HG03103 (cell line): ENCODE measurements at regions not wholly inside any gene's neighbourhood (a gene's known extent, or its start where the extent isn't known, plus 50 kb on each side); places are given as distances from the start of the nearest gene placed in this dataset.

ENCODE experiments used
- ATAC-seq: cut with Tn5 transposase; IDR thresholded peaks from one replicate; pipeline ENCODE4 v1.9.1; 2021; ENCODE audit warnings: low read depth; ENCODE audit not compliant: unreplicated experiment

- no peak for ATAC-seq
Measured at GRCh38 chr5:2010940-2011339, 128.2 kb upstream of the IRX4 start.

- ATAC-seq = no peak
Measured at GRCh38 chr5:2009986-2010914, 127.5 kb upstream of the IRX4 start.

- no peak for ATAC-seq
Measured at GRCh38 chr5:2008851-2009629, 126.3 kb upstream of the IRX4 start.

- ATAC-seq = no peak
Measured at GRCh38 chr5:2007878-2008501, 125.3 kb upstream of the IRX4 start.

- no peak for ATAC-seq
Measured at GRCh38 chr5:2007496-2007877, 124.8 kb upstream of the IRX4 start.

- no peak for ATAC-seq
Measured at GRCh38 chr5:2006971-2007291, 124.2 kb upstream of the IRX4 start.

- no peak for ATAC-seq
Measured at GRCh38 chr5:2006193-2006970, 123.7 kb upstream of the IRX4 start.

- no peak for ATAC-seq
Measured at GRCh38 chr5:2005101-2006041, 122.6 kb upstream of the IRX4 start.

- ATAC-seq = no peak
Measured at GRCh38 chr5:2003690-2004365, 121.1 kb upstream of the IRX4 start.

- ATAC-seq = no peak
Measured at GRCh38 chr5:2003206-2003605, 120.5 kb upstream of the IRX4 start.

GRCh38 chr5:2001300-2001699 is 118.6 kb upstream of the IRX4 start:
- ATAC-seq = no peak

- no peak for ATAC-seq
Measured at GRCh38 chr5:2000591-2000990, 117.9 kb upstream of the IRX4 start.

- ATAC-seq = no peak
Measured at GRCh38 chr5:1999794-2000193, 117.1 kb upstream of the IRX4 start.

GRCh38 chr5:1998716-1999317 is 116.1 kb upstream of the IRX4 start:
- no peak for ATAC-seq

GRCh38 chr5:1998348-1998669 is 115.6 kb upstream of the IRX4 start:
- ATAC-seq = no peak

- ATAC-seq = no peak
Measured at GRCh38 chr5:1997640-1998347, 115.1 kb upstream of the IRX4 start.

GRCh38 chr5:1995491-1995890 is 112.8 kb upstream of the IRX4 start:
- no peak for ATAC-seq

- ATAC-seq = no peak
Measured at GRCh38 chr5:1987471-1987870, 104.7 kb upstream of the IRX4 start.
